HepG2 (cell line): ENCODE measurements at regions not wholly inside any gene's neighbourhood (a gene's known extent, or its start where the extent isn't known, plus 50 kb on each side); places are given as distances from the start of the nearest gene placed in this dataset.

Experiments used
- ADNP ChIP-seq: sonication (generic); formaldehyde crosslinking; IDR thresholded peaks from 2 replicates; pipeline ENCODE4 v1.4.0; 2020; ENCODE audit warnings: missing genetic modification reagents
- CHD4 ChIP-seq: fragments of 200-600 bp; sonication (generic); IDR thresholded peaks from 2 replicates; pipeline ENCODE4 v1.7.0; 2017; ENCODE audit warnings: mild to moderate bottlenecking, low read length, borderline replicate concordance
- EEA1 ChIP-seq: sonication (generic); formaldehyde crosslinking; IDR thresholded peaks from 2 replicates; pipeline ENCODE4 v1.5.1; 2020; ENCODE audit warnings: mild to moderate bottlenecking, missing genetic modification reagents, borderline replicate concordance
- ESRRA ChIP-seq: sonication (generic); formaldehyde crosslinking; IDR thresholded peaks from 2 replicates; pipeline ENCODE4 v1.5.1; 2020; ENCODE audit warnings: mild to moderate bottlenecking, low read depth, missing genetic modification reagents
- GLI4 ChIP-seq: sonication (generic); formaldehyde crosslinking; IDR thresholded peaks from 2 replicates; pipeline ENCODE4 v1.5.1; 2020; ENCODE audit warnings: missing genetic modification reagents, mild to moderate bottlenecking, moderate library complexity, borderline replicate concordance
- HOXA9 ChIP-seq: sonication (generic); formaldehyde crosslinking; IDR thresholded peaks from 2 replicates; pipeline ENCODE4 v1.8.1; 2022; ENCODE audit warnings: missing genetic modification reagents, mild to moderate bottlenecking, moderate library complexity, borderline replicate concordance
- MTF2 ChIP-seq: sonication (generic); formaldehyde crosslinking; IDR thresholded peaks from 2 replicates; pipeline ENCODE4 v1.5.0; 2020; ENCODE audit warnings: missing genetic modification reagents, borderline replicate concordance
- NCOA1 ChIP-seq: sonication (generic); formaldehyde crosslinking; IDR thresholded peaks from 2 replicates; pipeline ENCODE4 v1.9.0; 2021; ENCODE audit warnings: missing genetic modification reagents
- NR2C2 ChIP-seq: sonication (generic); formaldehyde crosslinking; IDR thresholded peaks from 2 replicates; pipeline ENCODE4 v1.4.0; 2020; ENCODE audit warnings: missing genetic modification reagents, mild to moderate bottlenecking, moderate library complexity, borderline replicate concordance
- PCBP2 ChIP-seq: fragments of 200-400 bp; formaldehyde crosslinking; optimal IDR thresholded peaks from 2 replicates; pipeline ENCODE3; 2018; ENCODE audit warnings: low read length, low read depth; ENCODE audit not compliant: poor library complexity, severe bottlenecking
- SP1 ChIP-seq, 2 experiments: fragments of 450-650 bp in 1 of 2; sonication (generic) in 1 of 2; formaldehyde crosslinking in 1 of 2; IDR thresholded peaks; 2 replicates each; pipeline versions ENCODE4 v1.4.0 to v1.6.1; 2016 to 2020; ENCODE audit warnings: missing genetic modification reagents in 1 of 2
- YY1 ChIP-seq: IDR thresholded peaks from 2 replicates; pipeline ENCODE4 v1.6.1; 2011; ENCODE audit warnings: low read length, low read depth, moderate library complexity, mild to moderate bottlenecking; ENCODE audit not compliant: insufficient read depth, insufficient replicate concordance
- ZKSCAN8 ChIP-seq: IDR thresholded peaks from 2 replicates; pipeline ENCODE4 v1.6.1; 2016; ENCODE audit warnings: borderline replicate concordance, missing genetic modification reagents, missing compliant biosample characterization
- ZNF460 ChIP-seq: sonication (generic); formaldehyde crosslinking; IDR thresholded peaks from 2 replicates; pipeline ENCODE4 v1.5.1; 2020; ENCODE audit warnings: missing genetic modification reagents, mild to moderate bottlenecking, borderline replicate concordance
- ZNF629 ChIP-seq: sonication (generic); formaldehyde crosslinking; conservative IDR thresholded peaks from 2 replicates; pipeline ENCODE4 v1.5.0; 2020; ENCODE audit warnings: missing genetic modification reagents
- TF ChIP-seq, protein P1 (sequence below): sonication (generic); formaldehyde crosslinking; IDR thresholded peaks from 2 replicates; pipeline ENCODE4 v1.5.0; 2020; ENCODE audit warnings: missing genetic modification reagents, mild to moderate bottlenecking, borderline replicate concordance
- TF ChIP-seq, protein P2 (sequence below): sonication (generic); formaldehyde crosslinking; IDR thresholded peaks from 2 replicates; pipeline ENCODE4 v1.4.0; 2020; ENCODE audit warnings: low read depth, missing genetic modification reagents
- TF ChIP-seq, protein P3 (sequence below): sonication (generic); formaldehyde crosslinking; IDR thresholded peaks from 2 replicates; pipeline ENCODE4 v1.4.0; 2020; ENCODE audit warnings: missing genetic modification reagents, mild to moderate bottlenecking, borderline replicate concordance
- TF ChIP-seq, protein P4 (sequence below): sonication (generic); formaldehyde crosslinking; IDR thresholded peaks from 2 replicates; pipeline ENCODE4 v1.4.0; 2020; ENCODE audit warnings: missing genetic modification reagents, borderline replicate concordance

DNA sequence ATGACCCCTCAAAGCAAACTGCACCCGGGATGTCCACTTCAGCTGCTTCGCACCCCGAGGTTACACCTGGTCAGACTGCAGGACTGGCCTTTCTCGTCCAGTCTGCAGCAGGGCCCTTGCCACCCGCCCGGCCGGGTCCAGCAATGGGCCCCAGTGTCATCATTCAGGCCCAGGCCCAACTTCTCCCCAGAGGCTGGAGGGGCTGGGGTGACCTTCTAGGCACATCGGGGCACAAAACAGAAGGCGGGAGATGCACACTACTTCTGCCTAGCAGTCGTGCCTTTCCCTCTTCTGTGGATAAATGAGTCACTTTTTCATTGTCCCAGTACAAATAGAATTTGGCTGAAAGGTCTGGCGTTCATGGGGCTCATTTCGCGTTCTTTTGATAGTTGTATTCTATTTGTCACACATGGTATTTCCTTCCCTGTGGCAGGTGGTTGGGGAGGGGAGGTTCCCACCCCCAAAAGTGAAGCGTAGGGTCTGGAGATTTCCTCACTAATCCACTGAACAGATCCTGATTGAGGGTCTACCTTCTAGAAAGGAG, 56.9 kb upstream of the ID2 start (continued):
- TF ChIP-seq, protein P1, sequence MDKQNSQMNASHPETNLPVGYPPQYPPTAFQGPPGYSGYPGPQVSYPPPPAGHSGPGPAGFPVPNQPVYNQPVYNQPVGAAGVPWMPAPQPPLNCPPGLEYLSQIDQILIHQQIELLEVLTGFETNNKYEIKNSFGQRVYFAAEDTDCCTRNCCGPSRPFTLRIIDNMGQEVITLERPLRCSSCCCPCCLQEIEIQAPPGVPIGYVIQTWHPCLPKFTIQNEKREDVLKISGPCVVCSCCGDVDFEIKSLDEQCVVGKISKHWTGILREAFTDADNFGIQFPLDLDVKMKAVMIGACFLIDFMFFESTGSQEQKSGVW: no peak
- TF ChIP-seq NCOA1 (CRISPR knock-in tag) (no peak), CHD4 (peak; percentile 99), ZKSCAN8 (CRISPR knock-in tag) (no peak), YY1 (no peak), GLI4 (CRISPR knock-in tag) (no peak), SP1 (IDR thresholded peaks at IDR 0.05) (no peak), SP1 (CRISPR knock-in tag; IDR thresholded peaks at IDR 0.05) (no peak), ZNF629 (CRISPR knock-in tag) (no peak; the same call in 1 of the 2 replicates), ESRRA (CRISPR knock-in tag) (no peak), PCBP2 (no peak), ADNP (CRISPR knock-in tag) (no peak), ZNF460 (CRISPR knock-in tag) (no peak), HOXA9 (no peak), EEA1 (CRISPR knock-in tag) (no peak), MTF2 (CRISPR knock-in tag) (no peak), NR2C2 (no peak)
- TF ChIP-seq, protein P2, sequence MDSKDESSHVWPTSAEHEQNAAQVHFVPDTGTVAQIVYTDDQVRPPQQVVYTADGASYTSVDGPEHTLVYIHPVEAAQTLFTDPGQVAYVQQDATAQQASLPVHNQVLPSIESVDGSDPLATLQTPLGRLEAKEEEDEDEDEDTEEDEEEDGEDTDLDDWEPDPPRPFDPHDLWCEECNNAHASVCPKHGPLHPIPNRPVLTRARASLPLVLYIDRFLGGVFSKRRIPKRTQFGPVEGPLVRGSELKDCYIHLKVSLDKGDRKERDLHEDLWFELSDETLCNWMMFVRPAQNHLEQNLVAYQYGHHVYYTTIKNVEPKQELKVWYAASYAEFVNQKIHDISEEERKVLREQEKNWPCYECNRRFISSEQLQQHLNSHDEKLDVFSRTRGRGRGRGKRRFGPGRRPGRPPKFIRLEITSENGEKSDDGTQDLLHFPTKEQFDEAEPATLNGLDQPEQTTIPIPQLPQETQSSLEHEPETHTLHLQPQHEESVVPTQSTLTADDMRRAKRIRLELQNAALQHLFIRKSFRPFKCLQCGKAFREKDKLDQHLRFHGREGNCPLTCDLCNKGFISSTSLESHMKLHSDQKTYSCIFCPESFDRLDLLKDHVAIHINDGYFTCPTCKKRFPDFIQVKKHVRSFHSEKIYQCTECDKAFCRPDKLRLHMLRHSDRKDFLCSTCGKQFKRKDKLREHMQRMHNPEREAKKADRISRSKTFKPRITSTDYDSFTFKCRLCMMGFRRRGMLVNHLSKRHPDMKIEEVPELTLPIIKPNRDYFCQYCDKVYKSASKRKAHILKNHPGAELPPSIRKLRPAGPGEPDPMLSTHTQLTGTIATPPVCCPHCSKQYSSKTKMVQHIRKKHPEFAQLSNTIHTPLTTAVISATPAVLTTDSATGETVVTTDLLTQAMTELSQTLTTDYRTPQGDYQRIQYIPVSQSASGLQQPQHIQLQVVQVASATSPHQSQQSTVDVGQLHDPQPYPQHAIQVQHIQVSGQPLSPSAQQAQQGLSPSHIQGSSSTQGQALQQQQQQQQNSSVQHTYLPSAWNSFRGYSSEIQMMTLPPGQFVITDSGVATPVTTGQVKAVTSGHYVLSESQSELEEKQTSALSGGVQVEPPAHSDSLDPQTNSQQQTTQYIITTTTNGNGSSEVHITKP (CRISPR knock-in tag): no peak
- TF ChIP-seq, protein P3, sequence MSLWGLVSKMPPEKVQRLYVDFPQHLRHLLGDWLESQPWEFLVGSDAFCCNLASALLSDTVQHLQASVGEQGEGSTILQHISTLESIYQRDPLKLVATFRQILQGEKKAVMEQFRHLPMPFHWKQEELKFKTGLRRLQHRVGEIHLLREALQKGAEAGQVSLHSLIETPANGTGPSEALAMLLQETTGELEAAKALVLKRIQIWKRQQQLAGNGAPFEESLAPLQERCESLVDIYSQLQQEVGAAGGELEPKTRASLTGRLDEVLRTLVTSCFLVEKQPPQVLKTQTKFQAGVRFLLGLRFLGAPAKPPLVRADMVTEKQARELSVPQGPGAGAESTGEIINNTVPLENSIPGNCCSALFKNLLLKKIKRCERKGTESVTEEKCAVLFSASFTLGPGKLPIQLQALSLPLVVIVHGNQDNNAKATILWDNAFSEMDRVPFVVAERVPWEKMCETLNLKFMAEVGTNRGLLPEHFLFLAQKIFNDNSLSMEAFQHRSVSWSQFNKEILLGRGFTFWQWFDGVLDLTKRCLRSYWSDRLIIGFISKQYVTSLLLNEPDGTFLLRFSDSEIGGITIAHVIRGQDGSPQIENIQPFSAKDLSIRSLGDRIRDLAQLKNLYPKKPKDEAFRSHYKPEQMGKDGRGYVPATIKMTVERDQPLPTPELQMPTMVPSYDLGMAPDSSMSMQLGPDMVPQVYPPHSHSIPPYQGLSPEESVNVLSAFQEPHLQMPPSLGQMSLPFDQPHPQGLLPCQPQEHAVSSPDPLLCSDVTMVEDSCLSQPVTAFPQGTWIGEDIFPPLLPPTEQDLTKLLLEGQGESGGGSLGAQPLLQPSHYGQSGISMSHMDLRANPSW: 0 out of 2 replicates have a peak, but pooled peaks have one; percentile 39
- TF ChIP-seq, protein P4, sequence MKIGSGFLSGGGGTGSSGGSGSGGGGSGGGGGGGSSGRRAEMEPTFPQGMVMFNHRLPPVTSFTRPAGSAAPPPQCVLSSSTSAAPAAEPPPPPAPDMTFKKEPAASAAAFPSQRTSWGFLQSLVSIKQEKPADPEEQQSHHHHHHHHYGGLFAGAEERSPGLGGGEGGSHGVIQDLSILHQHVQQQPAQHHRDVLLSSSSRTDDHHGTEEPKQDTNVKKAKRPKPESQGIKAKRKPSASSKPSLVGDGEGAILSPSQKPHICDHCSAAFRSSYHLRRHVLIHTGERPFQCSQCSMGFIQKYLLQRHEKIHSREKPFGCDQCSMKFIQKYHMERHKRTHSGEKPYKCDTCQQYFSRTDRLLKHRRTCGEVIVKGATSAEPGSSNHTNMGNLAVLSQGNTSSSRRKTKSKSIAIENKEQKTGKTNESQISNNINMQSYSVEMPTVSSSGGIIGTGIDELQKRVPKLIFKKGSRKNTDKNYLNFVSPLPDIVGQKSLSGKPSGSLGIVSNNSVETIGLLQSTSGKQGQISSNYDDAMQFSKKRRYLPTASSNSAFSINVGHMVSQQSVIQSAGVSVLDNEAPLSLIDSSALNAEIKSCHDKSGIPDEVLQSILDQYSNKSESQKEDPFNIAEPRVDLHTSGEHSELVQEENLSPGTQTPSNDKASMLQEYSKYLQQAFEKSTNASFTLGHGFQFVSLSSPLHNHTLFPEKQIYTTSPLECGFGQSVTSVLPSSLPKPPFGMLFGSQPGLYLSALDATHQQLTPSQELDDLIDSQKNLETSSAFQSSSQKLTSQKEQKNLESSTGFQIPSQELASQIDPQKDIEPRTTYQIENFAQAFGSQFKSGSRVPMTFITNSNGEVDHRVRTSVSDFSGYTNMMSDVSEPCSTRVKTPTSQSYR (CRISPR knock-in tag): no peak
